Astrocyte (in vitro differentiated cells and primary cell): ENCODE measurements at regions not wholly inside any gene's neighbourhood (a gene's known extent, or its start where the extent isn't known, plus 50 kb on each side); places are given as distances from the start of the nearest gene placed in this dataset.

ENCODE experiments used
- CTCF ChIP-seq: IDR thresholded peaks from 2 replicates; pipeline ENCODE4 v1.5.1; 2011; ENCODE audit warnings: low read depth, mild to moderate bottlenecking, inconsistent platforms, low read length, moderate library complexity; ENCODE audit not compliant: insufficient read depth
- EZH2 ChIP-seq: IDR thresholded peaks from 2 replicates; pipeline ENCODE4 v1.6.1; 2012; ENCODE audit warnings: mild to moderate bottlenecking, low read length, inconsistent platforms; ENCODE audit not compliant: insufficient read depth

GRCh38 chr20:55132523-55132922, 657.1 kb downstream of the DOK5 start:
- TF ChIP-seq CTCF (no peak), EZH2 (no peak)
